HL-60 (cell line): ENCODE measurements at regions not wholly inside any gene's neighbourhood (a gene's known extent, or its start where the extent isn't known, plus 50 kb on each side); places are given as distances from the start of the nearest gene placed in this dataset.
"Not testable (repeated sequence)": the region's sequence is repeated elsewhere in the genome, so short reads cannot be mapped to it uniquely, and the experiment has no call there.

ENCODE experiments used
- DNase-seq, 2 experiments: peaks; one replicate each; pipeline ENCODE4 v3.0.0-alpha.2; 2010 to 2020; ENCODE audit warnings: low read depth in 1 of 2, low spot score in 1 of 2
- H3K27ac ChIP-seq: fragments of 250-450 bp; sonication (Bioruptor Pico); replicated peaks from 2 replicates; pipeline ENCODE4 v1.5.1; 2020; ENCODE audit warnings: mild to moderate bottlenecking, moderate library complexity
- H3K27me3 ChIP-seq: fragments of 250-450 bp; sonication (Bioruptor Pico); 2 replicates; pipeline ENCODE4 v1.5.1; 2021; ENCODE audit warnings: mild to moderate bottlenecking, moderate library complexity; ENCODE audit not compliant: insufficient read depth, poor library complexity, severe bottlenecking
- H3K4me3 ChIP-seq: replicated peaks from 2 replicates; pipeline ENCODE4 v1.5.1; 2011; ENCODE audit warnings: mild to moderate bottlenecking, control low read depth, low read length; ENCODE audit not compliant: insufficient read depth
- GABPA ChIP-seq: IDR thresholded peaks from 2 replicates; pipeline ENCODE4 v1.6.1; 2012; ENCODE audit warnings: low read depth
- POLR2AphosphoS5 ChIP-seq: IDR thresholded peaks from 2 replicates; pipeline ENCODE4 v1.6.1; 2012; ENCODE audit warnings: low read depth
- SPI1 ChIP-seq: IDR thresholded peaks from 2 replicates; pipeline ENCODE4 v1.6.1; 2012; ENCODE audit warnings: low read depth, mild to moderate bottlenecking, borderline replicate concordance
- TF ChIP-seq, protein P1 (sequence below): IDR thresholded peaks from 2 replicates; pipeline ENCODE4 v1.6.1; 2012; ENCODE audit warnings: low read depth; ENCODE audit not compliant: insufficient replicate concordance
- TF ChIP-seq, protein P2 (sequence below): IDR thresholded peaks from one replicate; pipeline ENCODE4 v1.5.1; 2011; ENCODE audit warnings: low read length, control low read depth, inconsistent platforms; ENCODE audit not compliant: insufficient read depth

- Histone ChIP-seq H3K4me3 (no peak overlapping the region), H3K27me3 (no peaks in the 10 kb centered on the region), H3K27ac (no peak overlapping the region)
- DNase-seq = no peak
- TF ChIP-seq, protein P1, sequence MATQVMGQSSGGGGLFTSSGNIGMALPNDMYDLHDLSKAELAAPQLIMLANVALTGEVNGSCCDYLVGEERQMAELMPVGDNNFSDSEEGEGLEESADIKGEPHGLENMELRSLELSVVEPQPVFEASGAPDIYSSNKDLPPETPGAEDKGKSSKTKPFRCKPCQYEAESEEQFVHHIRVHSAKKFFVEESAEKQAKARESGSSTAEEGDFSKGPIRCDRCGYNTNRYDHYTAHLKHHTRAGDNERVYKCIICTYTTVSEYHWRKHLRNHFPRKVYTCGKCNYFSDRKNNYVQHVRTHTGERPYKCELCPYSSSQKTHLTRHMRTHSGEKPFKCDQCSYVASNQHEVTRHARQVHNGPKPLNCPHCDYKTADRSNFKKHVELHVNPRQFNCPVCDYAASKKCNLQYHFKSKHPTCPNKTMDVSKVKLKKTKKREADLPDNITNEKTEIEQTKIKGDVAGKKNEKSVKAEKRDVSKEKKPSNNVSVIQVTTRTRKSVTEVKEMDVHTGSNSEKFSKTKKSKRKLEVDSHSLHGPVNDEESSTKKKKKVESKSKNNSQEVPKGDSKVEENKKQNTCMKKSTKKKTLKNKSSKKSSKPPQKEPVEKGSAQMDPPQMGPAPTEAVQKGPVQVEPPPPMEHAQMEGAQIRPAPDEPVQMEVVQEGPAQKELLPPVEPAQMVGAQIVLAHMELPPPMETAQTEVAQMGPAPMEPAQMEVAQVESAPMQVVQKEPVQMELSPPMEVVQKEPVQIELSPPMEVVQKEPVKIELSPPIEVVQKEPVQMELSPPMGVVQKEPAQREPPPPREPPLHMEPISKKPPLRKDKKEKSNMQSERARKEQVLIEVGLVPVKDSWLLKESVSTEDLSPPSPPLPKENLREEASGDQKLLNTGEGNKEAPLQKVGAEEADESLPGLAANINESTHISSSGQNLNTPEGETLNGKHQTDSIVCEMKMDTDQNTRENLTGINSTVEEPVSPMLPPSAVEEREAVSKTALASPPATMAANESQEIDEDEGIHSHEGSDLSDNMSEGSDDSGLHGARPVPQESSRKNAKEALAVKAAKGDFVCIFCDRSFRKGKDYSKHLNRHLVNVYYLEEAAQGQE = no peak
- no peak for TF ChIP-seq GABPA
- no peak for TF ChIP-seq SPI1
- TF ChIP-seq, protein P2, sequence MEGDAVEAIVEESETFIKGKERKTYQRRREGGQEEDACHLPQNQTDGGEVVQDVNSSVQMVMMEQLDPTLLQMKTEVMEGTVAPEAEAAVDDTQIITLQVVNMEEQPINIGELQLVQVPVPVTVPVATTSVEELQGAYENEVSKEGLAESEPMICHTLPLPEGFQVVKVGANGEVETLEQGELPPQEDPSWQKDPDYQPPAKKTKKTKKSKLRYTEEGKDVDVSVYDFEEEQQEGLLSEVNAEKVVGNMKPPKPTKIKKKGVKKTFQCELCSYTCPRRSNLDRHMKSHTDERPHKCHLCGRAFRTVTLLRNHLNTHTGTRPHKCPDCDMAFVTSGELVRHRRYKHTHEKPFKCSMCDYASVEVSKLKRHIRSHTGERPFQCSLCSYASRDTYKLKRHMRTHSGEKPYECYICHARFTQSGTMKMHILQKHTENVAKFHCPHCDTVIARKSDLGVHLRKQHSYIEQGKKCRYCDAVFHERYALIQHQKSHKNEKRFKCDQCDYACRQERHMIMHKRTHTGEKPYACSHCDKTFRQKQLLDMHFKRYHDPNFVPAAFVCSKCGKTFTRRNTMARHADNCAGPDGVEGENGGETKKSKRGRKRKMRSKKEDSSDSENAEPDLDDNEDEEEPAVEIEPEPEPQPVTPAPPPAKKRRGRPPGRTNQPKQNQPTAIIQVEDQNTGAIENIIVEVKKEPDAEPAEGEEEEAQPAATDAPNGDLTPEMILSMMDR = no peak
- no peak for TF ChIP-seq POLR2AphosphoS5
These were observed 280.2 kb upstream of the TOM1L1 start for GRCh38 chr17:54620399-54620978.

DNA sequence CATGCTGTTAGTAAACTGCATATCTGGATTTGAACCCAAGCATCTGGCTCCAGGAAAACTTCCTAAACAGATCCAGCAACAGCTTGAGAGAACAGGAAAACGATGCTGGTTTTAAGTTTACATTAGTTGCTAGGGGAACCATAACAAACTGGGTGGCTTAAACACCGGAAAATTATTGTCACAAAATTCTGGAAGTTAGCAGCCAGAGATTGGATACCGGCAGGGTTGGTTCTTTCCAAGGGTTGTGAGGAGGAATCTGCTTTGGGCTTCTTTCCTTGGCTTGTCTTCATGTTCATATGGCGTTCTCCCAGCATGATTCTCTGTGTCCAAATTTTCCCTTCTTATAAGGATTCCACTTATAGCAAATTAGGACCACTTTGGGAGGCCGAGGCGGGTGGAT is 276.9 kb upstream of the TOM1L1 start:
- TF ChIP-seq GABPA (no peak), SPI1 (no peak), POLR2AphosphoS5 (no peak)
- TF ChIP-seq, protein P1 = no peak
- TF ChIP-seq, protein P2 = no peak
- H3K27me3 ChIP-seq = no peaks in the 10 kb centered on the region
- H3K27ac ChIP-seq = no peak overlapping the region
- DNase-seq = no peak
- H3K4me3 ChIP-seq = no peak overlapping the region

DNA sequence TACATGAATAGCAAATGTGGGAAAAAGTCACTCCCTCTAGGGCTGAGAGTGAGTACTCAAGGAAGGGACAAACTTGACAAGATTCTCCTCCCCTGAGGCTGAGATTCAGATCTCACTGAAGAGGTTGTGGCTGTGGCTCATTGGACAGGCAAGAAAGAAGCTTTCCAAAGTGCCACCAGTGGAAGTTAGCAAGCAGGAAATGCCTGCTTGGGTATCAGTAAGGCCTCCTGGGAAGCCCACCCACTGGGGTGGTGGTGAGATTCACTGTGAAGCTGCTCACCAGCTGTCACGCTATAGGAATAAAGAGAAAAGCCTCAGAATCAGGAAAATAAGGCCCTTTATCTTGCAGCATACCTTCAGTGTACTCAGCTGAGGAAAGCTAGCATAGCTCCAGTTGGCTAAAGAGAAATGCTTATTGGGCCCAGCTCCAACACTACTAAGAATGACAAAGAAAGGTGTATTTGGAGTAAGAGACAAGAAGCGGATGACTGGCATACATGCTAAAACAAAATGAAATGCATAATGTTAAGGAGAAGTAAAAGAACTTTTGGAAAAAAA is 274.4 kb upstream of the TOM1L1 start:
- H3K4me3 ChIP-seq = no peak overlapping the region
- H3K27ac ChIP-seq = no peak overlapping the region
- no peak for DNase-seq
- TF ChIP-seq GABPA (no peak), SPI1 (no peak), POLR2AphosphoS5 (no peak)
- TF ChIP-seq, protein P1 = no peak
- TF ChIP-seq, protein P2 = no peak
- no peaks in the 10 kb centered on the region for H3K27me3 ChIP-seq

GRCh38 chr17:54639426-54639825 is 261.2 kb upstream of the TOM1L1 start:
- H3K27ac ChIP-seq, DNase-seq, H3K27me3 ChIP-seq, H3K4me3 ChIP-seq: not testable (repeated sequence)
